Adrenal gland (tissue), 9 donors: ENCODE measurements at regions not wholly inside any gene's neighbourhood (a gene's known extent, or its start where the extent isn't known, plus 50 kb on each side); places are given as distances from the start of the nearest gene placed in this dataset.
A peak's percentile ranks its signal among the peaks of the same experiment; 100 is the strongest.

Experiments used
- DNase-seq, 7 donors: peaks; one replicate each; pipeline ENCODE4 v3.0.0-alpha.2; 2019 to 2020
- H3K27ac ChIP-seq, 5 donors: fragments of 200-600 bp; sonication (generic) in 4 of 5; 1 replicate in 3 of 5; 2 replicates in 2 of 5; pipeline versions ENCODE4 v1.5.1 to v1.8.0; 2016 to 2020; ENCODE audit warnings: mild to moderate bottlenecking in 1 of 5
- H3K27me3 ChIP-seq: fragments of 200-600 bp; 2 replicates; pipeline ENCODE4 v1.8.0; 2021
- H3K36me3 ChIP-seq, 2 donors: fragments of 200-600 bp; replicated peaks in 1 of 2; 1 replicate in 1 of 2; 2 replicates in 1 of 2; pipeline versions ENCODE4 v1.5.1 to v1.8.0; 2018 to 2022
- H3K4me1 ChIP-seq, 2 donors: fragments of 200-600 bp; replicated peaks in 1 of 2; 1 replicate in 1 of 2; 2 replicates in 1 of 2; pipeline versions ENCODE4 v1.5.1 to v1.8.0; 2018 to 2021
- H3K4me3 ChIP-seq, 4 donors: fragments of 200-600 bp; sonication (generic) in 3 of 4; one replicate each; pipeline ENCODE4 v1.5.1; 2016 to 2018
- H3K9me3 ChIP-seq, 3 donors: fragments of 200-600 bp; sonication (generic) in 1 of 3; replicated peaks in 1 of 3; 1 replicate in 2 of 3; 2 replicates in 1 of 3; pipeline versions ENCODE4 v1.5.1 to v1.8.0; 2016 to 2021
- CTCF ChIP-seq, 6 experiments: fragments of 450-650 bp in 4 of 6; fragments of 200-600 bp in 2 of 6; sonication (generic) in 1 of 6; IDR thresholded peaks; 1 replicate in 5 of 6; 2 replicates in 1 of 6; pipeline versions ENCODE4 v1.5.1 to v1.8.0; 2016 to 2021; ENCODE audit warnings: antibody characterized with exemption in 6 of 6, mild to moderate bottlenecking in 2 of 6, moderate library complexity in 1 of 6
- POLR2A ChIP-seq, 2 donors: fragments of 450-650 bp; IDR thresholded peaks; one replicate each; pipeline ENCODE4 v1.6.1; 2017; ENCODE audit warnings: antibody characterized with exemption in 2 of 2, mild to moderate bottlenecking in 2 of 2, moderate library complexity in 1 of 2
- WGBS, 4 donors: extraction: QIAGEN DNeasy Blood & Tissue Kit in 2 of 4; methylation state at CpG; one replicate each; pipeline versions ENCODE4 v1.1.5 to v1.1.7; 2013 to 2017; 5-methylcytosine and 5-hydroxymethylcytosine counted together
- intact Hi-C, 2 donors: fragments of 100-400 bp; cut with DNase I; formaldehyde crosslinking; loops; one replicate each; pipeline versions ENCODE4 v1.14.1 to v1.15.0; 2022 to 2023
- donor health status: healthy with polysubstance abuse.
- donor health status: Bipolar disorder and iron deficiency.
- donor health status: DM: yes; HTN: yes; CAD: no.
- donor health status: DM: no; HTN: no; CAD: no.
- donor health status: DM: no; HTN: no; CAD: no.

GRCh38 chr7:131188367-131189339, 139.0 kb upstream of the MKLN1 start:
- peak overlapping the region in 4 of 5 donors; percentile 10 to 89 (median 51) for H3K27ac ChIP-seq
- 63 to 72% (median 66%) methylated on average over 8 of the region's 8 CpGs for WGBS, 4 donors
- TF ChIP-seq CTCF (IDR thresholded peaks at IDR 0.05) (no peak), POLR2A (IDR thresholded peaks at IDR 0.05) (no peak)
- H3K4me1 ChIP-seq, result peaks cover 25 to 46% of the 10 kb centered on the region in 2 donors
- no peak overlapping the region for H3K4me3 ChIP-seq
- peak in 6 of 7 donors; percentile 30 to 66 (median 52) for DNase-seq
- no peaks in the 10 kb centered on the region for H3K9me3 ChIP-seq
- no peaks in the 10 kb centered on the region for H3K27me3 ChIP-seq
- intact Hi-C loops, result no loop called here
- no peaks in the 10 kb centered on the region for H3K36me3 ChIP-seq

GRCh38 chr7:131189488-131189887, 138.2 kb upstream of the MKLN1 start:
- intact Hi-C loops, result no loop called here
- Histone ChIP-seq H3K4me3 (peak overlapping the region in 1 of 4 donors; percentile 13), H3K27me3 (no peaks in the 10 kb centered on the region), H3K27ac (peak overlapping the region; percentile 37 to 92 (median 84)), H3K36me3 (no peaks in the 10 kb centered on the region), H3K4me1 (peaks cover 25 to 46% of the 10 kb centered on the region in 2 donors), H3K9me3 (no peaks in the 10 kb centered on the region)
- no peak for DNase-seq
- 90 to 96% (median 92%) methylated on average over 5 of the region's 5 CpGs for WGBS, 4 donors
- no peak for TF ChIP-seq CTCF (IDR thresholded peaks at IDR 0.05)
- TF ChIP-seq POLR2A (IDR thresholded peaks at IDR 0.05), result no peak

GRCh38 chr7:131190146-131190545, 137.5 kb upstream of the MKLN1 start:
- H3K27ac ChIP-seq, result peak overlapping the region; percentile 37 to 92 (median 84)
- intact Hi-C loops, result no loop called here
- WGBS, 4 donors, result 3 to 17% (median 10%) methylated on average over 2 of the region's 2 CpGs
- H3K27me3 ChIP-seq, result no peaks in the 10 kb centered on the region
- H3K4me3 ChIP-seq, result peak overlapping the region in 1 of 4 donors; percentile 13
- no peaks in the 10 kb centered on the region for H3K9me3 ChIP-seq
- no peak for TF ChIP-seq POLR2A (IDR thresholded peaks at IDR 0.05)
- TF ChIP-seq CTCF (IDR thresholded peaks at IDR 0.05), result no peak
- H3K4me1 ChIP-seq, result peaks cover 25 to 46% of the 10 kb centered on the region in 2 donors
- H3K36me3 ChIP-seq, result no peaks in the 10 kb centered on the region
- DNase-seq, result peak; percentile 32 to 83 (median 69)

GRCh38 chr7:131190581-131190980, 137.1 kb upstream of the MKLN1 start:
- H3K4me1 ChIP-seq, result peaks cover 25 to 46% of the 10 kb centered on the region in 2 donors
- H3K36me3 ChIP-seq, result no peaks in the 10 kb centered on the region
- TF ChIP-seq CTCF (IDR thresholded peaks at IDR 0.05) (no peak), POLR2A (IDR thresholded peaks at IDR 0.05) (no peak)
- no peaks in the 10 kb centered on the region for H3K27me3 ChIP-seq
- H3K27ac ChIP-seq, result peak overlapping the region; percentile 37 to 89 (median 84)
- H3K4me3 ChIP-seq, result no peak overlapping the region
- no peaks in the 10 kb centered on the region for H3K9me3 ChIP-seq
- no peak for DNase-seq
- intact Hi-C loops, result no loop called here
- WGBS, 4 donors, result 50 to 96% (median 94%) methylated on average over 1 of the region's 1 CpG
